HEK293 (cell line): ENCODE measurements at regions not wholly inside any gene's neighbourhood (a gene's known extent, or its start where the extent isn't known, plus 50 kb on each side); places are given as distances from the start of the nearest gene placed in this dataset.

Experiments
- ZNF2 ChIP-seq: fragments of 450-650 bp; formaldehyde crosslinking; IDR thresholded peaks from 2 replicates; pipeline ENCODE4 v1.5.1; 2016; ENCODE audit warnings: missing biosample characterization, missing genetic modification characterization
- TF ChIP-seq, protein P1 (sequence below): fragments of 450-650 bp; formaldehyde crosslinking; IDR thresholded peaks from 2 replicates; pipeline ENCODE4 v1.5.1; 2016; ENCODE audit warnings: missing biosample characterization, missing genetic modification characterization

DNA sequence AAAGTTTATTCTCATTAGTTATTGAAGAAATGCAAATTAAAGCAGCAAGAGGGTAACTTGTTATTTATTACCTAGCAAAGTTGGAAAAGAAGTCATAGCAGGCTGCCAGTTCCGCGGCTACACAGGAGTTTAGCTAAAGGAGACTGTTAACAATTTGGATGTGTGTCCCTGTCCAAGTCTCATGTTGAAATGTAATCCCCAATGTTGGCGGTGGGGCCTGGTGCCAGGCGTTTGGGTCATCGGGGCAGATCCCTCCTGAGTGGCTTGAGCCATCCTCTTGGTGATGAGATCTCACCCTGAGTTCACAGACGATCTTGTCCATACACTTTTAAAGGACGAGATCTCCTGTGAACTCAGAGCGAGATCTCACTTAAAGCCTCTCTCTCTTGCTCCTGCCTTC, 608.3 kb downstream of the SH2D4B start:
- TF ChIP-seq, protein P1, sequence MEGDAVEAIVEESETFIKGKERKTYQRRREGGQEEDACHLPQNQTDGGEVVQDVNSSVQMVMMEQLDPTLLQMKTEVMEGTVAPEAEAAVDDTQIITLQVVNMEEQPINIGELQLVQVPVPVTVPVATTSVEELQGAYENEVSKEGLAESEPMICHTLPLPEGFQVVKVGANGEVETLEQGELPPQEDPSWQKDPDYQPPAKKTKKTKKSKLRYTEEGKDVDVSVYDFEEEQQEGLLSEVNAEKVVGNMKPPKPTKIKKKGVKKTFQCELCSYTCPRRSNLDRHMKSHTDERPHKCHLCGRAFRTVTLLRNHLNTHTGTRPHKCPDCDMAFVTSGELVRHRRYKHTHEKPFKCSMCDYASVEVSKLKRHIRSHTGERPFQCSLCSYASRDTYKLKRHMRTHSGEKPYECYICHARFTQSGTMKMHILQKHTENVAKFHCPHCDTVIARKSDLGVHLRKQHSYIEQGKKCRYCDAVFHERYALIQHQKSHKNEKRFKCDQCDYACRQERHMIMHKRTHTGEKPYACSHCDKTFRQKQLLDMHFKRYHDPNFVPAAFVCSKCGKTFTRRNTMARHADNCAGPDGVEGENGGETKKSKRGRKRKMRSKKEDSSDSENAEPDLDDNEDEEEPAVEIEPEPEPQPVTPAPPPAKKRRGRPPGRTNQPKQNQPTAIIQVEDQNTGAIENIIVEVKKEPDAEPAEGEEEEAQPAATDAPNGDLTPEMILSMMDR: no peak
- no peak for TF ChIP-seq ZNF2
